Stimulated activated CD4-positive, alpha-beta T cell treated with anti-CD3 and anti-CD28 coated beads, Interleukin-4, amount 100 ng/mL, for 1 hour (primary cell): ENCODE measurements at regions not wholly inside any gene's neighbourhood (a gene's known extent, or its start where the extent isn't known, plus 50 kb on each side); places are given as distances from the start of the nearest gene placed in this dataset.

ENCODE experiments used
- DNase-seq: peaks from one replicate; pipeline ENCODE4 v3.0.0-alpha.2; 2020

GRCh38 chr1:99170516-99170915 is 93.8 kb upstream of the PLPPR4 start:
- no peak for DNase-seq

- no peak for DNase-seq
These were observed 93.0 kb upstream of the PLPPR4 start for GRCh38 chr1:99171184-99171813.

GRCh38 chr1:99173282-99173681 is 91.0 kb upstream of the PLPPR4 start:
- DNase-seq: no peak

GRCh38 chr1:99173900-99174299 is 90.4 kb upstream of the PLPPR4 start:
- DNase-seq: no peak

- DNase-seq: no peak
These were observed 87.5 kb upstream of the PLPPR4 start for GRCh38 chr1:99176753-99177152.

- DNase-seq: no peak
These were observed 86.8 kb upstream of the PLPPR4 start for GRCh38 chr1:99177465-99177864.

- peak; percentile 52 for DNase-seq
These were observed 83.9 kb upstream of the PLPPR4 start for GRCh38 chr1:99180343-99180808.

- no peak for DNase-seq
These were observed 83.4 kb upstream of the PLPPR4 start for GRCh38 chr1:99180915-99181314.

- DNase-seq: no peak
These were observed 82.4 kb upstream of the PLPPR4 start for GRCh38 chr1:99181892-99182291.

GRCh38 chr1:99185196-99185595 is 79.1 kb upstream of the PLPPR4 start:
- DNase-seq: no peak

GRCh38 chr1:99193431-99193830 is 70.9 kb upstream of the PLPPR4 start:
- no peak for DNase-seq

- DNase-seq: no peak
These were observed 65.9 kb upstream of the PLPPR4 start for GRCh38 chr1:99198393-99198792.

GRCh38 chr1:99207216-99207615 is 57.1 kb upstream of the PLPPR4 start:
- DNase-seq: no peak
